ENCODE measurements at regions not wholly inside any gene's neighbourhood (a gene's known extent, or its start where the extent isn't known, plus 50 kb on each side); places are given as distances from the start of the nearest gene placed in this dataset.

GRCh38 chr4:79597266-79597665 lies 189.2 kb upstream of the GK2 start:
- TF ChIP-seq POLR2A (IDR thresholded peaks at IDR 0.05; ENCODE audit: low read depth, low read length) = no peak
- no peak for TF ChIP-seq POLR2AphosphoS5 (IDR thresholded peaks at IDR 0.05; ENCODE audit: low read depth, low read length)
